ENCODE measurements at regions not wholly inside any gene's neighbourhood (a gene's known extent, or its start where the extent isn't known, plus 50 kb on each side); places are given as distances from the start of the nearest gene placed in this dataset.

DNA sequence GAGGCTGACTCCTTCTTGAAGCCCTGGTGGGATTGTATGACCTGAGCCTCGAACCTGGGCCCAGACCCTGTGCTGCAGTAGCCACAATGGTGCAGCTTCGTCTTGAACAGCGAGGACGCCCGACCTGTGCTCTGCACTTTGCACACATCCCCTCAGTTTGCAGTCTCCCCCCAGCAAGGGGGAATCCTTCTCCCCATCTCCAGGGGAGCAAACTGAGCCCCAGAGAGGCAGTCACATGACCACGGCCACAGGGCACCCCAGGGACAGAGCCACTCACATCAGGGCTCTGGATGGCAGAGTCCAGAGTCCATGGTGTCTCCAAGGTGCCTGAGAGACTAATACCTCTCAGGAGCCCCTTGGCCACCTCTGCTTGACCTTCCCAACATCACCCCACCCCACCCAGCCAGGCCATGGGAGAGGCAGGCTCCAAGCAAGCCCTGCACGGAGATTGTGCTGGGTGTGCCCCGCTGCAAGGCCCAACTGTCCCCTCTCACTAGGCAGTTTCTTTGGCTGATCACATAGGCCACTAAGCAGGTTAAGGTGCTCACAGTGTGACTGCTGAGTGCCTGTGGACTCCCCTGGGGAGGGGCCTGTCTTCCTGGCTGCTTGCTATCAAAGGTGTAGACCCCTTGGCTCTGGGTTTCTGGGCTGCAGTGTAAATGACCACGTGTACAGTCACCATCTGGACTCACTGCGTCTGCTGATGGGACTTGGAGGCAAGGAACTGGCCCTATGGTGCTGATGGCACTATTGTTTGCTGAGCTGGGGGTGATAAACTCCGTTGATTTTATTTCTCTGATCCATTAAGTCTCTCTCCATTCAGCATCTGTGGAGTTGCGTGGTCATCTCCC lies 398.1 kb downstream of the MATN1 start:
- no peak for DNase-seq

- DNase-seq: no peak
Observed at GRCh38 chr1:30324251-30325084, 398.9 kb downstream of the MATN1 start.

DNA sequence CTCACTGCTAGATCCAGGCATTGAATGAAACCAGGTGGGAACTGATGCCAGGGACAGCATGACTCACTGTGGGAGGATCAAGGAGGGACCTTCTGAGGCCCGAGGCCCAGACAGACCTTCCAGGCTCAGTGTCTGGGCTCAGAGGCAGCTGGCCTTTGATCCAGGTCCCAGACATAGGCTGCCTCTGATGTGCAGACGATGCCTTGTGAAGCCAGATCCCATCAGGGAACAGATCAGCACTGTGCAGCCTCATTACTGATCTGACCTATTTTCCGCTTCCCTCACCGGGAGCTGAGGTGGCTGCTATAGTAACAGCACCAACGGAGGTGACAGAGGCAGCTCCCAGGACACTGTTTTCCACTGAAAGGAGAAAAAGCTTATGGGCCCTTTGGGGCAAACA lies 399.5 kb downstream of the MATN1 start:
- DNase-seq: no peak

DNA sequence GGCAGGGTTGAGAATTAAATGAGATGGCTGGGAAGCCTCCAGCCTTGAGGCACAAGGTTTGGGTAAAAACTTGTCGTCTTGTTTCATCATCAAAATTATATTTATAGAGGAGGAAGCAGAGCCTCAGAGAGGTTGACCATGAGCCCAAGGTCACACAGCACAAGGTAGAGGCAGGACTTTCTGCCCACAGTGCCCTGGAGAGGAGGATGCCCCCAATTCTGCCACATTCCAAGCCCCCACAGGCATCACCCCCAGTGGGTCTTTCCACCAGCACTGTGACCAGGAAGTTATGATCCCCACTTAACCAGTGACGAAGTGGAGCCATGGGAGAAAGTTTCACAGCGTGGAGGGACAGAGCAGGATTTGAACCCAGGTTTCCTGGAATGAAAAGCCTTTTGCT lies 400.0 kb downstream of the MATN1 start:
- no peak for DNase-seq

DNA sequence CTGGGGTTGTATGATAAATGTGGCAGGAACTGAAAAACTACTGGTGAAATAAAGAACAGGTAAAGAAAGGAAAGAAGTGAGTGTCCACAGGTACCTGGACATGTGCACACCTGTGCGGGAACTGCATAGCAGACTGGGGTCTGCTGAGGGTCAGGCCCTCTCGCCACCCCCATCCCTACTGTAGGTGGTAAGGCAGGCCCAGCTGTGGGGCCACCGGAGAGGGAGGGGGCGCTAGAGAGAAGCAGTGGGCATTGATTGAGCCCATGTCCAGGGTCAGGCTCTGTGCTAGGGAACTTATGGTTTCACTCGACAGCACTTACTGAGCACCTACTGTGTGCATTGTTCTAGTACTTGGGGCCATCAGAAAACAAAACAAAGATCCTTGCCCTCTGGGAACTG lies 400.5 kb downstream of the MATN1 start:
- no peak for DNase-seq

GRCh38 chr1:30321996-30322858 lies 401.2 kb downstream of the MATN1 start:
- no peak for DNase-seq

GRCh38 chr1:30321246-30321910 lies 402.0 kb downstream of the MATN1 start:
- DNase-seq: no peak

DNA sequence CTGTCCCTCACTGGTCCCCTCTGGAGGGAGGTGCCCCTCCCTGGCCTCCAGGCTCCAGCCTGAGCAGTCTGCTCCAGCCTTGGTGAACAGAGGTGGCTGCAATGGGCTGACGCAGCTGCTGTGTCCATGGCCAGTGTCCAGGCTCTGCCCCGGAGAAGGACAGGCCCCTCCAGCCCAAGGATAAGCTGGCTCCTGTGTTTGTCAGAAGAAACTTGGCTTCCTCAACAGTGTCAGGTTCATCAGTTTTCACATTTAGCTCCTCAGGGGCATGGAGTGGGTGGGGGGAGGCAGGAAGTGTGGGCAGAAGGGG lies 402.8 kb downstream of the MATN1 start:
- DNase-seq: no peak

- no peak for DNase-seq
Observed at GRCh38 chr1:30319765-30320580, 403.4 kb downstream of the MATN1 start.

- no peak for DNase-seq
Observed at GRCh38 chr1:30318864-30319718, 404.3 kb downstream of the MATN1 start.

DNA sequence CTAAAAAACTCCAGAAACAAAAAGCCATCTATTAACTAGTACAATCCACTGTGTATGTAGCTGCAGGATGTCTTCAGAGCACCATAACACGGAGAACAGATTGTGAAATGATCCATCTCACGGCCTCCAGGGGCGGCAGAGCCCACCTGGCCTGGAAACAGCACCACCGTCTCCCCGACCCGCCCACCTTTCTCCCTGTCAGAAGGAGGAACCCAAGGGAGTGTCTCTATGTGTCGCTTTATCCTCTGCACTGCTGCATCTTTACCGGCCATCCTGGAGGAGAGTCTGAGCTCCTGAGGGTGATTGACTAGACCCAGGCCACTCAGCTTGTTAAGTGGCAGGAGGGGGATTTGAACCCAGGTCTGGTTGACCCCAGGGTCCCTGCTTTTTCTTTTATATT lies 405.0 kb downstream of the MATN1 start:
- DNase-seq: no peak

- DNase-seq: no peak
Observed at GRCh38 chr1:30317921-30318320, 405.5 kb downstream of the MATN1 start.

DNA sequence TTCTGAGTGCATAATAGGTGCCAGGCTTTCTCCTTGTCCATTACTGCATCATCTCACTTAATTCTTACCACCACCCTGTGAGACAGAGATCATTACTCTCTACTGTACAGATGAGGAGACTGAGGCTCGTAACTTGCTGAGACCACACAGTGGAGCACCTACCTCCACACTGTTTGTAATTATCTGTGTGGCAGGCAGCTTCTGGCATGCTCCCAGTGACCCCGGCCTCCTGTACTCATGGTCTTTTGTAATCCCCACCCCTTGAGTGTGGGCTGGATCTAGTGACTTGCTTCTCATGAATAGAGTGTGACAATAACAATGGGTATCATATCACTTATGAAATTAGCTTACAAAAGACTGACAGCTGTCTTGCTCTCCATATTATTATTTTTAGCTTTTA lies 407.3 kb downstream of the MATN1 start:
- no peak for DNase-seq

GRCh38 chr1:30315185-30315960 lies 408.0 kb downstream of the MATN1 start:
- DNase-seq: no peak

GRCh38 chr1:30314591-30314990 lies 408.8 kb downstream of the MATN1 start:
- DNase-seq: no peak

DNA sequence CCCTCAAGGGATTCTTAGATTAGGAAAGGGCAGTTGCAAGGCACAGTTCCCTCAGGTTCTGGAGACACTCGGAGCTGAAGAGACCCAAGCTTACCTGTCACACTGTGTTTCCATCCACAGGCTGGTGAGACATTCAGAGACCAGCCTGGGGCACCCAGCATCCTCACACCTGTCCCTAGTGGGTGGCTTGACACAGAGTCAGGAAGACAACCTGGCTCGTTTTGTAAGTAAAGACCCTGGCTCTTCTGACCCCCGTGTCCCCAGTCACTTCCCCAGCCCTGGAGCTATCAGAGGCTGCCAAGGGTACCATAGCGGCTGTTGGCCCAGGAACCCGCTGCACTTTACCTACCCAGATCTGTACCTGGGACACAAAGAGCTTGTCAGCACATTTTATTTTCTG lies 409.8 kb downstream of the MATN1 start:
- no peak for DNase-seq

DNA sequence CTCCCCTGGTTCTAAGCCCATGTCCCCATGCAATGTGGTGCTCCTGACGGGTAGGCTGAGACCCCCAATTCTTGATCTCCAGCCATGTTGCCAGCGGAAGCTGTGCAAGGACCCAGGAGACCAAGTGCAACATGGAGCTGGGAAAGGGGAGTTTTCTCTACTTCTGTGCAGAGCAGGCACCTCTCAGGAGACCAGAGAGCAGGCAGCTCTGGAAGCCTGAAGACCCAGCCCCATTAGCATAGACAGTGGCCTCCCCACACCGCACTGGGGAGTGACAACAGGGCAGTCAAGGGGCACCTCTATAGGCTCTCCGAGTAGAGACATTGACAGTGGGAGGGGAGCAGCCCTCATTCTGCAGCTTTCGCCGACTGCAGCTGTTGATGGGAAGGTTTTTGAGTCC lies 410.2 kb downstream of the MATN1 start:
- no peak for DNase-seq

DNA sequence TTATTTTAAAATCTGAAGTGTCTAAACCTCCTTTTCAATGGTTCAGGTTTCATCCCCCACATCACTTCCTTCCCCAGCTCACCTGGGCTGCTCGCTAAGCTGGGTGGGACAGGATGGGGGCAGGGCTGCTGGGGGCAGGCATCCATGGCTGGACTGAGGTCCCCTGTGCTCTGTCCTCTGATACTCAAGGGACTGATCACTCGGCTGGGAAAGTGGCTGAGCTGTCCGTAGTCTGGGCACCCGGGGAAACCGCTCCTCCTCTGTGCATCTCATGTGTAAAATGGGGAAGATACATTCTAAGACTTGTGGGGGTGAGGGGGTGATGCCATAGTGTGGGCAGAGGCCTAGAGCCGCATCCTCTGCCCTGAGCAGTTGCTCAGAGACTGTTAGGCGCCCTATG lies 411.2 kb downstream of the MATN1 start:
- no peak for DNase-seq

DNA sequence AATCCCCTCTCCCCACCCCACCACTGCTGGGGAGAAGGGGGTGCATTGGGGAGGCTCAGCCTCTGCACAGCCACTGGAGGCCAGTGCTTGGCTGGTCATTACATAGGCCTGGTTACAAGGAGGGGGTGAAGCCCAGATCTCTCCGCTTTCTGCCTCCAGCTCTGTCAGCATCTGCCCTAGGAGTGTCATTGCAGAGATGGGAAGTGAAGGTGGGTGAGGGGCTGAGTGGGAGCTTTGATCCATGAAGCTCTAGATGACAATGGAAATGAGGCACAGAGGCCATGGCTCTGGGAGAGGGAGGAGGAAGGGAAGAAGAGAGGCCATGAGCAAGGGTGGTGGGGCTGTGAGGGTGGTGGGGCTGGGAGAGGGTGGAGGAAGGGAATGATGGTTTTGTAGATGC lies 411.6 kb downstream of the MATN1 start:
- no peak for DNase-seq
